GM18870 (cell line): ENCODE measurements at regions not wholly inside any gene's neighbourhood (a gene's known extent, or its start where the extent isn't known, plus 50 kb on each side); places are given as distances from the start of the nearest gene placed in this dataset.
"Not testable (repeated sequence)": the region's sequence is repeated elsewhere in the genome, so short reads cannot be mapped to it uniquely, and the experiment has no call there.

ENCODE experiments used
- ATAC-seq: cut with Tn5 transposase; IDR thresholded peaks from one replicate; pipeline ENCODE4 v1.9.1; 2021; ENCODE audit warnings: moderate library complexity; ENCODE audit not compliant: unreplicated experiment

- no peak for ATAC-seq
These were observed 324.9 kb upstream of the SGCG start for GRCh38 chr13:22855926-22856325.

GRCh38 chr13:22858980-22859379, 321.8 kb upstream of the SGCG start:
- not testable (repeated sequence) for ATAC-seq

- ATAC-seq: not testable (repeated sequence)
These were observed 321.4 kb upstream of the SGCG start for GRCh38 chr13:22859411-22859810.

- ATAC-seq: no peak
These were observed 318.8 kb upstream of the SGCG start for GRCh38 chr13:22861958-22862466.

GRCh38 chr13:22862478-22862877, 318.3 kb upstream of the SGCG start:
- no peak for ATAC-seq

- ATAC-seq: no peak
These were observed 314.6 kb upstream of the SGCG start for GRCh38 chr13:22866221-22866620.

GRCh38 chr13:22871231-22871630, 309.5 kb upstream of the SGCG start:
- ATAC-seq: no peak

- no peak for ATAC-seq
These were observed 305.9 kb upstream of the SGCG start for GRCh38 chr13:22874839-22875238.

- no peak for ATAC-seq
These were observed 303.4 kb upstream of the SGCG start for GRCh38 chr13:22877421-22877820.

GRCh38 chr13:22880741-22881720, 299.7 kb upstream of the SGCG start:
- ATAC-seq: no peak

- ATAC-seq: not testable (repeated sequence)
These were observed 298.8 kb upstream of the SGCG start for GRCh38 chr13:22881721-22882608.

GRCh38 chr13:22883262-22883840, 297.4 kb upstream of the SGCG start:
- ATAC-seq: no peak

- no peak for ATAC-seq
These were observed 296.8 kb upstream of the SGCG start for GRCh38 chr13:22883956-22884355.

GRCh38 chr13:22886061-22886460, 294.7 kb upstream of the SGCG start:
- not testable (repeated sequence) for ATAC-seq

- not testable (repeated sequence) for ATAC-seq
These were observed 291.4 kb upstream of the SGCG start for GRCh38 chr13:22889376-22889775.

GRCh38 chr13:22893204-22893603, 287.6 kb upstream of the SGCG start:
- ATAC-seq: no peak

GRCh38 chr13:22893777-22894176, 287.0 kb upstream of the SGCG start:
- ATAC-seq: no peak

GRCh38 chr13:22897571-22898314, 283.0 kb upstream of the SGCG start:
- no peak for ATAC-seq

GRCh38 chr13:22900416-22900951, 280.3 kb upstream of the SGCG start:
- ATAC-seq: not testable (repeated sequence)

GRCh38 chr13:22903301-22903700, 277.5 kb upstream of the SGCG start:
- ATAC-seq: no peak
